Kidney glomerular epithelial cell (primary cell): ENCODE measurements at regions not wholly inside any gene's neighbourhood (a gene's known extent, or its start where the extent isn't known, plus 50 kb on each side); places are given as distances from the start of the nearest gene placed in this dataset.

Experiments used
- DNase-seq: peaks from one replicate; lab custom pipeline; 2025; lab: John Stamatoyannopoulos, UW

DNA sequence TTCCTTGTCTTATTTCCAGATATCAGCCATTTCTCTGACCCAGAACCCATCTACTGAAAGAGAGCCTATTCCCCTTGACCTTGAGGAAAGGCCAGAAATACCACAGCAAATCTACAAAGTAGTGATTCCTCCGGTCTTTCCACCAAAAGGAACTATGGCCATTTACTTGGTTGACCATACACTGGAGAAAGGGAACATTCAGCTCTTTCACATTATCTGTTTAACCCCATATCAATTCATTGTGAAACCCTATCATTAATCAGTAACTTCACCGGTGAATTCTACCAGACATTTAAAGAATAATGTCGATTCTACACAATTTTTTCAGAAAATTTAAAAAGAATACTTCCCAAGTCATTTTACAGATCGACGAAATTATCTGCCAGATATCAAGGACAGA lies 265.7 kb upstream of the CLEC14A start:
- DNase-seq, result no peak

DNA sequence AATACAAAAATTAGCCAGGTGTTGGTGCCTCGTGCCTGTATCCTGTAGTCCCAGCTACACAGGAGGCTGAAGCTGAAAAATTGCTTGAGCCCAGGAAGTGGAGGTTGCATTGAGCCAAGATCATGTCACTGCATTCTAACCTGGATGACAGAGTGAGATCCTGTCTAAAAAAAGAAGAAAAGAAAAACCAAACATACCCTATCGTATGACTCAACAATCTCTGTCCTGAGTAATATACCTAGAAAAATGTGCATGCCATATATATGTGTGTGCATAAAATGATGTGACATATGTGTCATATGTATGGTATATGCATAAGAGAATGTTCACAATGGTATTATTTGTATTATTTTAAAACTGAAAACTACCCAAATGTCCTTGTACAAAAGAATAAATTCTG lies 261.5 kb upstream of the CLEC14A start:
- no peak for DNase-seq

DNA sequence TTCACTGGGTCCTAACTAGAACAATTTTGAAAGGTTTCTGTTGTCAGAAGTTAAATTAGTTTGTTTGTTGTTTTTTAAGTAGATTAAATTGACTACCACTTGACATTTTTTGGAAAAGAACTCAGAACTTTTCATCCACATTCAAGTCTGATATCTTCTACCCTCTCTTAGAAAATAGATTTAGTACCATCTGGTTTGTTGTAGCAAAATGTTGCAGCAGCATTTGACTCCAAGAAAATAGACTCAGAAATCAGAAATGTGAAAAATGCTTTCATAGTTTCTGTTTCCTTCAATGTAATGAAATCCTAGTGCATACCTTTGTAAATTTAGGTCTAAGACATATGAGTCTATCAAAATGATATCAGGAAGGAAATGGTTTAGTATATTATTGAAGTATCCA lies 256.3 kb upstream of the CLEC14A start:
- DNase-seq, result no peak

DNA sequence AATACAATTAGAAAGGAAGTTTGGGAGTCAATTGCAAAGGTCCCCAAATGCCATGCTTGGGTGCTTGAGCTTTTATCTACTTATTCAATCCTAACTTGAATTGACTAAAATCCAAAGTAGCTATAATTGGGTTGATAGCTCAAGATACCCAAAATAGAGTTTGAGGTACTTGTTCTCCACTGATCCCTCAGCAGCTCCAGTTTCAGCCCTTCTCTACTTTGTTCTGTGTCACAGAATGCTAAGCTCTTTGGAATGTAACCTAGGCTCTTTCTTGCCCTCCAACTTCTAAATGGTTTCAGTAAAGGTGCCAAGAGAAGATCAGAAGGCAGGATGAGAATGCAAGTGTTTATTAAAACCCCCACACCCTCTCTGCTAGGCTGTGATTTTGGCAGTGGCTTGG lies 251.4 kb upstream of the CLEC14A start:
- no peak for DNase-seq

DNA sequence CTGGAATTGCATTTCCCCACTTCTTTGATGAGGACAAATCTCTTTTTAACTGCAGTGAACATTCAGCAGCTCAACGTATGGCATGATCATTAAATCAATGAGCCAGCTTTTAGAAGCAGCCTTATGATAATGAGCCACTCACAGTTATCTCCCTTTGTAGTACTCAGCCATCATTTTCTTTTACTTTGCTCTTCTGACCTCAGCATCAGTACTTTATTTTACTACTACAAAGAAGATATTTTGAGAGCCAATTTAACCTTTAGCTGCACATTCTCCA lies 250.0 kb upstream of the CLEC14A start:
- DNase-seq, result no peak

DNA sequence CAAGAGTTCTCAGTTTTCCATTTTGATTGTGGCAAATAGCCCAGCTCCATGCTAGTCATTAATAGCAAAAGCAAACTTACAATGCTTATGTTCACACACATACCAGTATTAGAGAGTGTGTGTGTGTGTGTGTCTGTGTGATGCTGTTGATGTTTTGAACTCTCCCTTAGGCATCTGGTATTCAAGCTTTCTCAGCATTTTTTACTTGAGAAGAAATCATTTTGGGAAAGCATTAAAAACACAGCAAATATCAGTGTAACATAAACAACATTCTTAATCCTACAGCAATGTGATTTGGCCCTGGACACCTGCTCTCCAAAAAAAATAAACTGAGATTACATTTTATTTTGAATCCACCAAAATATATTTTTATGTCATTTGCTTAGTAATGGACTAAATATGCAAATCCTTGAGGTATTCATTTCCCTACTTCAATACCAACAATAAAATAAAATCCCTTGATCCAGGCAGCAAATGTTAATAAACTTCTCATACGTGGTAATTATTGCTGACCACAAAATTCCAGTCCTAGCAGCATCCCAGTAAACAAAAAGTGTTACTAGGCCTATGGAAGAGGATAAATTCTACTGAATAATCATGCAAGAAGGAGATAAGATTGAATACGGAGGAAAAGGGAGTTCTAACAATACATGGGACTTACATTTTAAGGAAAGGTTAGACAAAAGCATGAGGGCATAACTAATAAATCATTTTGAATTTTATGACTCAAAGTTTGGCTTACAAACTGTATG lies 249.5 kb upstream of the CLEC14A start:
- no peak for DNase-seq

DNA sequence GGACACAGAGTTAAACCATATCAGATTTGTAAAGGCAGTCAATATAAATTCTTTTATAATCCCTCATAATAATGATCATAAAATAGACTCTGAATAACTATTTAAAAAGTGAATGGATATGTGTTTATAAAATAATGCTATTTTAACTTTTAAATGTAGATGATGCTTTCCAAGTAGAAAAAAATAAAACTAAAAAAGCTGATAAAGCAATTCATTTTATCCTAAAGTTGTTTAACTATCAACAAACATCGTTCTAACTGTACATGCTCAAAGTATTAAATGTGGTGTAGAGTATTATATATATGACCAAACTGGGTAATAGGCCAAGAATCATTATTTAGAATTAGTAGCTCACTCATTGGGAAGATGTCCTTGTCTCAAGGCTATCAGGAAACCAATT lies 248.3 kb upstream of the CLEC14A start:
- DNase-seq, result no peak

DNA sequence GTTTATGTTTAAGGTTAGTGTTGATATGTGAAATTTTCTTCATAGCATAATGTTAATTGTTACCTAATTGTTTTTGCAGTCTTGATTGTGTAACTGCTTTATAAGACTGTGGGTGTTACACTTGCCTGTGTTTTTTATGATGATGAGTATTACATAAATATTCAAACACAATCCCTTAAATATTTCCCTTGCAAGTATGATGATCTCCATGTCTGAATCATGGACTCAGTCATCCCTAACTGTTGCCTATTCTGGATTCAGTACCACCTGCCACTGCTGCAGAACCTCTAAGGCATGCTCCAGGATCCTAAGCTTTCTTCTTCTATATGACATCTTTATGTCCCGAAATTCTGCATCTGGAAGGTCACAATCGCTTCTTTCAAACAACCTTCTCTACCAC lies 246.3 kb upstream of the CLEC14A start:
- no peak for DNase-seq

DNA sequence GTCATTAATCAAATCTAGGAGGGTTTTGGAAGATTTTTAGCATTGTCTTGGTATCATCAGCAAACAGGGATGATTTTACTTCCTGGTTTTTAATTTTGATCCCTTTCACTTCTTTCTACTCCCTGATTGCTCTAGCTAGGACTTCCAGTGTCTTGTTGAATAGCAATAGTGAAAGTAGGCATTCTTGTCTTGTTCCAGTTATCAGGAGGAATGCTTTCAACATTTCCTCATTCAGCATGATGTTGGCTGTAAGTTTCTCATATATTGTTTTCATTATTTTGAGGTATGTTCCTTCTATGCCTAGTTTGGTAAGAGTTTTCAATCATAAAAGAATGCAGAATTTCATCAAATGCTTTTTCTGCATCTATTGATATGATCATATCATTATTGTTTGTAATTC lies 244.2 kb upstream of the CLEC14A start:
- DNase-seq, result no peak

DNA sequence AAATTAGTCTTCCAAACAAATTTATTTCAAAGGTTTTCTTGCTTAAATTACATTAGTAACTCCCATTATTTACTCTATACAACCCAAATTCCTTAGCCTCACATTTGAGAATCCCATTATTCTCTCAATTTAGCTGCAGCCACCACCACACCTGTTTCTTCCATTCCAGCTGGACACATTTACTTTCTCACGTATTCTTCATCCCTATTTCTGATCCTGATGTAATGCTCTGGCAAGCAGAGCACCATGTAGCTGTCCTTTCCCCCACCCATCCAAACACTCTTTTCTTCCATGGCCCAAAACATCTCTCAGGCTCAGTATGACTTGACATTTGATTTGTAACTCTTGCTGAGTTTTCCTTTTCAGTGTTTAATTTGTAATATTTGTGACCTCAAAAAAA lies 240.2 kb upstream of the CLEC14A start:
- no peak for DNase-seq

DNA sequence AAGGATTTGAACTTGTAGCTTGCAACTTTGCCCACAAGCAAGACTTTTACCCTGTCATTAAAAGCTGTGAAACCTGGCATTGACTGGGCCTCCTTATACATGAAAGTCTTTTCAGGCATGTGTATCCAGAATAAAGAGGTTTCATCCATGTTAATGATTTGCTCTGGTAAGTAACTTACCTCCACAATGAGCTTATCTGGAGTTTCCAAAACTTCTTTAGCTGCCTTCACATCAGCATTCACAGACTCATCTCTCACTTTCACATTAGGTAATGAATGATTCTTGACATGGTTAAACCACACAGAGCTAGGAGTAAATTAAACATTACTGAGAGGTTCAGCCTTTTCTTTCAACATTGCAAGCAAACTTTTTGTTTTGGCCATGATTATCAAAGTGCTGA lies 234.4 kb upstream of the CLEC14A start:
- no peak for DNase-seq

DNA sequence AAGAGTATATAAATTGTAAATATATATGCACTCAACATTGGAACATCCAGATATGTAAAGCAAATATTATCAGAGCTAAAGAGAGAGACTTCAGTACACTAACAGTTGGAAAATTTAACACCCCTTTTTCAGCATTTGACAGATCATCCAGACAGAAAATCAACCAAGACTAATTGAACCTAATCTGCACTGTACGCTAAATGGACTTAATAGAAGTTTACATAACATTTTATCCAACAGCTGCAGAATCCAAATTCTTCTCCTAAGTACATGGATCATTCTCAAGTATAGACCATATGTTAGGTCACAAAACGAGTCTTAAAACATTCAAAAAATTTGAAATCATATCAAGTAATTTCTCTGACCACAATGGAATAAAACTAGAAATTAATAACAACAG lies 229.1 kb upstream of the CLEC14A start:
- no peak for DNase-seq

DNA sequence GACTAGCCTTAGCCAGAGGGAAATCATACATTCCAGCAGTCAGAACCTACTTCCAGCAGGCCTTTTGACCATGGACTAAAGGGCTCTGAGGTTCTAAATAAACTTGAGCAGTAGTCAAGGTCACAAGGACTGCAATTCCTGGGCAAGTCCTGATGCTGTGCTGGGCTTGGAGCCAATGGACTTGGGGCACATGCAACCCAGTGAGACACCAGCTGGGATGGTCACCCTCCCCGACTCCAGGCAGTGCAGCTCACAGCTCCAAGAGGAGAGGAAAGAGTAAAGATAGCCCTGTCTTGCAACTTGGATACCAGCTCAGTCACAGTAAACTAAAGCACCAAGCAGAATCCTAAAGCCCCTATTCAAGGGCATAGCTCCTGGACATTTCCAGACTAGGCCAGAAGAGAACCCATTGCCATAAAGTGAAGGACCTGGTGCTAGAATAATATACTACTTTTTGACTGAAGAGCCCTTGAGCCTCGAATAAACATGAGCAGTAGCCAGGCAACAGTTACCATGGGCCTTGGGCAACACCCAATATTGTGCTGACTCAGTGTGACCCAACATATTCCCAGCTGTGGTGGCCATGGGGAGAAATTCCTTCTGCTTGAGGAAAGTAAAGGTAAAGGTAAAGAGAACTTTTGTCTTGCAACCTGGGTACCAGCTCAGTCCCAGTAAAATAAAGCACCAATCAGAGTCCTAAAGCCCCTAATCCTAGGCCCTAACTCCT lies 226.2 kb upstream of the CLEC14A start:
- DNase-seq, result no peak

DNA sequence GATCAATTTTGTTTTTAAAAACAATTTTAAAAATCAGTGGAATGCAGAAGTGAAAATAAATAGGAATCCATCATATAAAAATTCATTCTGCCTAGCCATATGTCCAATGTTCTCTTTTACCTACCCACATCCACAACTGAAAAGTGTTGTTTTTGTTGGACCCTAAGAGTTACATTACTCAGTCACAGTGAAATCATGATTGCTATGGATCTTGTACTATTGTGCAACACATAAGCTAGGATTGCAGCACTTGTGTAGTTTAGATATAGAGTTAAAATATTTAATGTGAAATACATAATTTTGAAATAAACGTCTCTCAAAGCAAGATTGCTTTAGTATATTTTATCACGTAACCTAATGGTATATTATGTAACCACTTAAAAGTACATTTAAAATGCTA lies 213.3 kb upstream of the CLEC14A start:
- DNase-seq, result no peak

DNA sequence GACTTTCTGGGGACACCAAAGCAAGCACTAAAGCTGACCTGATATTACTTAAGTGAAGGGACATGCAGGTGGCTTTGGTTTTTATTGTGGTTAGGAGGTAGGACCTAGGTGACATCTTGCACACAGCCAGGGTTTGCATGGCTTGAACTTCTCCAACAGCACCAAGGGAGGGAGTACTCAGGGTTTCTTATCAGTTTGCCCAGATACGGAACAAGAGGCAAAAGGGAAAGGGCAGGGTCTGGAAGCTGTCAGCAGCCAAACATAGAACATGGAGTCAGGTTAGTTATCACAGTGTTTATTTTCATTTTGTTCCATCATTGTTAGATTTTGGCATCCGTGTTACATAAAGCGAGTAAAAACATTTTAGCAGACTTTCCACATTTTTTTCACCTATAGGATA lies 186.3 kb upstream of the CLEC14A start:
- DNase-seq, result no peak

DNA sequence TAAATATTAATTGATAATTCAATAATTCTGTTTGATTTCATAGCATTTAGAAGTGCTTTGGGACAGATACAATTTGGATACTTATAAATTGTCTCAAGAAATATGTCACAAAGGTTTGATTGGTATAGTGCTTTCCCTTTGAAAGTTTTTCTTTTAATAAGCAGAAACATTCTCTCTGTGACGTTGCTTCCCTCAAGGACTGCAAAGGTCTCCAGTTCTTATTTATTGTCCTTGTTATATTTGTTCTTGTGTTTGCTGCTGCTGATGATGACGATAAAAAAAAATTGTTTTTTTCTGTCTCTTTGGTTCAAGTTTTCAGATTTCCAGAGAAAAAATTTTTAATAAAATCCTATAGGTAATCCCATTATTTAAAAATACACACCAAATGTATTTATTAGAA lies 176.3 kb upstream of the CLEC14A start:
- DNase-seq, result no peak

DNA sequence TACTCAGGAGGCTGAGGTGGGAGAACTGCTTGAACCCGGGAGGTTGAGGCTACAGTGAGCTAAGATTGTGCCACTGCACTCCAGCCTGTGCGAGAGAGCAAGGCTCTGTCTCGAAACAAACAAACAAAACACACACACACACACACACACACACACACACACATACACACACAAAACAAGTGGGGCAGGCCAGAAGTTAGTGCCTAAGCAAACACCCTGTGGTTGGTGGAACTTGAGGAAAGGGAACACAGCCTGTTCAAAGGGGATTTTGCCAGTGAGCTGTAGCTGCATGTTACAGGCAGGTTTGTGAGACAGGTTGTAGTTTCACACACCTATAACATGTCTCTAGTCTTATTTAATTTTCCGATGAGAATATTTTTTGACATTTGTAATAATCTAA lies 175.3 kb upstream of the CLEC14A start:
- DNase-seq, result no peak

DNA sequence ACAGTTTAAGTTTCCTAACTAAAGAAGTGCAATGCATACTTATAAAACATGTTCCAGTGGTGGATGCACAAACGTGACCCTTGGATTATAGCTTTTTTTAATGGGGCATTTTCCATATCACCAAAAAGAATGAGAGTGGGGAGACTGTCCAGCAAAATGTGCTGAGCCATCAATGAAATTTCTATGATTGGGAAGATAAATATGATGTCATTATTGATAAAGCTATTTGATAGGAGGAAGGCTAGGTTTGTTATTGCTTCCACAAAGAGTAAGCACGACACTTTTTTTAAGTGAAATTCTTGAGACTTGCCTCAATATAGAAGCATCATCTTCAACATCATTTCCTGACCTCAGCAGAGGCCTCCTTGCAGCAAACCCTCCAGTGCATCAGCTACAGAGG lies 174.6 kb upstream of the CLEC14A start:
- no peak for DNase-seq

DNA sequence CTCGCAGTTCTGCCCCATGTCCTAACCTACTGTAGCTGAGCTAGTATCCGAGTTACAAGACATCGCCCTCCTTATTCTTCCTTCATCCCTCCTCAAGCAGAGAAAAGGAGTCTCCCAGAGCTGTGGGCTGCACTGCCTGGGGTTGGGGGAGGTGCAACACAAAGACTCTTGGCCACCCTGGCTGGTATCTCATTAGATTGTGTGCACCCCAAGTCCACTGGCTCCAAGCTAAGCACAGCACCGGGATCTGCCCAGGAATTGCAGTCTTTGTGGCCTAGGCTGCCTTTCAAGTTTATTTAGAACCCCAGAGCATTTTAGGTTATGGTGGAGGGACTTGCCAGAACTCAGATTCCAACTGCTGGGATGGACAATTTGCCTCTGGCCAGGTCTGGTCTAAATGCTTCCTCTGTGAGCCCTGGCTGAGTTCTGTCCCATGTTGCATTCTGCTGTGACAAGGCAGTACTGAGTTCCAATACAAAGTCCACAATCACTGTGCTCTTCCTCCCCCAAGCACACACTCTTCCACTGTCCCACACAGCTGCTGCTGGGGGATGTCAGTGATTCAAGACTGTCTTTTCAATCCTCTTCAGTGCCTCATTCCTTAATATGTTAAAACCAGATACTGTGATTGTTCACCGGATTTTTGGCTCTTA lies 169.6 kb upstream of the CLEC14A start:
- DNase-seq, result no peak

DNA sequence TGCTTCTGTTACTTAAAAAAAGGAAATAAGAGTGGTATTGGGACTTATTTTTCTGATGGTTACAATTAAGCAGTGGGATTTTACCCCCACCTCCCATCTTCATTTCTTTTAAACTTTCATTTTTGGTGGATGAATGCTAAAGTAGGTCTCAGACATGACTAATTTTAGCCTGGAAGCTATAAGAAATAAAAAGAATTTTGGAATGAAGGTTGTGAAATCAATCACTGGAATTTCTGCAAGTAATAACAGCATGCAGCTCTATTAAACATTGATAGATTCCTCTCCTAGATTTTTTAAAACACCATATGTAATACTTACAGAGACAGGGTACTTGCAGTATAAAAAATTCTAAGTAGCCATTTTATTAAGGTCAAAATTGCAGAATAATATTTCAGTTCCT lies 164.2 kb upstream of the CLEC14A start:
- no peak for DNase-seq

DNA sequence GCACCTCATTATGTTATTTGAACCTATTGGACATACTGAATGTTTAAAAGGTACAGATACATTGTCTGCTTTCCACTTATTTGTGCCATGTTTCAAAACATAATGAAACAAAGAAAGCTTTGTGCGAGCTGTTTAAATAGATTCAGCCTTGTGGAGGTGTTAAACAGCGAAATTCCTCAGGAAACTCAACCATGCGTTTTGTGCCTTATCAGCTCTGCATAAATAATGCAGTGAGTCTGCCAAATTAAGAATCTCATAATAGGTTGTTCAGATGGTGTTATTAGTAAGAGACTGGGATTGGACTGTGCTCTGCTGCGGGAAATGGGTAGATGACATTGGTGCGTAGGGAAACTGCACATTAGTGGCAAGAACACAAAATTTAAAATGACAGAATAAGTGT lies 163.7 kb upstream of the CLEC14A start:
- DNase-seq, result no peak

DNA sequence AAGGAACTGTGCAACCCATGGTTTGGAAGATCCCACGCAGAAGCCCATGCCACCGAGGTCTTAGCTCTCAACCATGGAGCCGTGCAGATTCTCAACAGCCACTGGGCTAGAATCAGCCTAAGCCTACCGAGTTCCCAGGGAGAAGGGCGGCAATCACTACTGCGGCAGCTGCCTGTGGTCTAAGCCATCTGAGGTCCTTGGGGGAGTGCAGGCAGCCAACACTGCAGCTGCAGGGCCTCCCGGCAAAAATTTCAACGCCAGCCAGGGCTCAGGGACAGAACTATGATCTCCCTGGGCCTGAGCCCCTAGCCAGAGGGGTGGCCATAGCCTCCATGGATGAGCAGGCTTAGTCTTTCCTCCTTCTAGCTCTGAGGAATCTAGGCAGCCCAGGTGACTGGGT lies 156.8 kb upstream of the CLEC14A start:
- DNase-seq, result no peak

DNA sequence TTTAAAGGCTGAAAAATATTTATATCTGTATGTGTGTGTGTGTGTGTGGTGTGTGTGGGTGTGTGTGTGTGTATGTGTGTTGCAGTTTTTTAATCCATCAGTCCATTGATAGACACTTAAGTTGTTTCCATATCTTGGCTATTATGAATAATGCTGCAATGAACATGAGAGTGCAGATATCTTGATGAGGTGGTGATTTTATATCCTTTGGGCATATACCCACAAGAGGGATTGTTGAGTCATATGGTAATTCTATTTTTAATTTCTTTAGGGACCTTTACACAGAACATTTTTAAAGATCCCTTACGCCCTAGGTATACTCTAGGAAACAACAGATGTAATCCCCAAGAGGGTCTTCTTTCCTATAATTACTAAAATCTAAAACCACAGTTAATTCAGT lies 154.5 kb upstream of the CLEC14A start:
- DNase-seq, result no peak
